Testis (tissue), 2 donors: ENCODE measurements at regions not wholly inside any gene's neighbourhood (a gene's known extent, or its start where the extent isn't known, plus 50 kb on each side); places are given as distances from the start of the nearest gene placed in this dataset.

Experiments used
- POLR2A ChIP-seq: fragments of 450-650 bp; IDR thresholded peaks from one replicate; pipeline ENCODE4 v1.6.1; 2017; ENCODE audit warnings: antibody characterized with exemption, mild to moderate bottlenecking, moderate library complexity
- TF ChIP-seq, protein P1 (sequence below), 3 experiments: fragments of 450-650 bp in 2 of 3; fragments of 200-600 bp in 1 of 3; sonication (generic) in 1 of 3; IDR thresholded peaks; one replicate each; pipeline ENCODE4 v1.5.1; 2016 to 2019; ENCODE audit warnings: antibody characterized with exemption in 3 of 3, mild to moderate bottlenecking in 2 of 3, moderate library complexity in 1 of 3

DNA sequence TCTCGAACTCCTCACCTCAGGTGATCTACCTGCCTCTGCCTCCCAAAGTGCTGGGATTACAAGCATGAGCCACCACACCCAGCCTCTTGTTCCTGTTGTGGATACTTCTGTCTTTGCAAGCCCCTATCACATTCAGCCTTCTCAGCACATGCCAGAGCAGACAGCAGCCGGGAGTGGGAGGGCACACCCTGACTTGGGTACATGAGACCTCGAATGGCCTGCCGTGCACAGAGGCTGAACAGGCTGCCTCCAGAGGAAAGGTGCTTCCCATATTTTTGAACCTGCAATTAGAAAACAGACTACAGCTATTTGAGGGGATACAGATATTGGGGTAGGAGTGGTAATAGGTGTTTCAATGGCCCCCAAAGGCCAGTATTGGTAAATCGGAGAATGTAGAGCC, 307.3 kb upstream of the DIO3 start:
- no peak for TF ChIP-seq POLR2A
- TF ChIP-seq, protein P1, sequence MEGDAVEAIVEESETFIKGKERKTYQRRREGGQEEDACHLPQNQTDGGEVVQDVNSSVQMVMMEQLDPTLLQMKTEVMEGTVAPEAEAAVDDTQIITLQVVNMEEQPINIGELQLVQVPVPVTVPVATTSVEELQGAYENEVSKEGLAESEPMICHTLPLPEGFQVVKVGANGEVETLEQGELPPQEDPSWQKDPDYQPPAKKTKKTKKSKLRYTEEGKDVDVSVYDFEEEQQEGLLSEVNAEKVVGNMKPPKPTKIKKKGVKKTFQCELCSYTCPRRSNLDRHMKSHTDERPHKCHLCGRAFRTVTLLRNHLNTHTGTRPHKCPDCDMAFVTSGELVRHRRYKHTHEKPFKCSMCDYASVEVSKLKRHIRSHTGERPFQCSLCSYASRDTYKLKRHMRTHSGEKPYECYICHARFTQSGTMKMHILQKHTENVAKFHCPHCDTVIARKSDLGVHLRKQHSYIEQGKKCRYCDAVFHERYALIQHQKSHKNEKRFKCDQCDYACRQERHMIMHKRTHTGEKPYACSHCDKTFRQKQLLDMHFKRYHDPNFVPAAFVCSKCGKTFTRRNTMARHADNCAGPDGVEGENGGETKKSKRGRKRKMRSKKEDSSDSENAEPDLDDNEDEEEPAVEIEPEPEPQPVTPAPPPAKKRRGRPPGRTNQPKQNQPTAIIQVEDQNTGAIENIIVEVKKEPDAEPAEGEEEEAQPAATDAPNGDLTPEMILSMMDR (IDR thresholded peaks at IDR 0.05) = no peak
